ENCODE measurements at regions not wholly inside any gene's neighbourhood (a gene's known extent, or its start where the extent isn't known, plus 50 kb on each side); places are given as distances from the start of the nearest gene placed in this dataset.

DNA sequence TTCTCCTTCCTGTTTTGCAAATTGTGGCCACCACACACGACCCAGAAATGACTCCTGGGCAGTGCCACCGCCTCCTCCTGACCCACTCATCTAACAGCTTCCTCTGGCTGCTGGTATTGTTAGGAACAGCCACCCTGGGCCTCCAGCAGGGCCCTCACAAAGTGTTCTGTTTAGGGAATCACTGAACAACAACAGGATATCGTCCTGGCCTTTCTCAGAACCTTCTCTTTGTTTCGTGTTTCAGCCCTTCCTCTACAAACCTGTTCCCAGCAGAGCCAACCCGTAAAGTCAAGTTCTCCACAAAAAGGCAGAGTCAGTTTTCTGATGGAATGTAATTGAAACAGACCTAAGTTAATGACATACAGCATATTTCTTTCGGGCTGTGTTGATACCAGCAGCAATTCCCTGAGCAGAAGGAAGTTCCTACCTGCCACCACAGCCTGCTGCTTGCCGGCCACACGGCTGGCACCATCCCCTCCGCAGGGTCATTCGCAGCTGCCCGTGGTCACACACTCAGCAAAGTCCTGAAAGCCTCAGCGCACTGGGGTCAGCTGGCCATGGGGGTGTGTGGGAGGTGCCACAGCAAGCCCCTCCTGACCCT, 91.7 kb upstream of the PITRM1 start:
- no peak overlapping the region for H3K27ac Mint-ChIP-seq (ENCODE audit: unreplicated experiment)
- H3K4me1 Mint-ChIP-seq (ENCODE audit: unreplicated experiment) = peaks cover 4% of the 10 kb centered on the region
- H3K9me3 Mint-ChIP-seq (ENCODE audit: unreplicated experiment) = no peaks in the 10 kb centered on the region
- no peaks in the 10 kb centered on the region for H3K27me3 Mint-ChIP-seq (ENCODE audit: unreplicated experiment)
- no peak for DNase-seq (ENCODE audit: extremely low spot score, unreplicated experiment)
- TF ChIP-seq CTCF (IDR thresholded peaks at IDR 0.05) = no peak
- no peak overlapping the region for H3K4me3 Mint-ChIP-seq (ENCODE audit: unreplicated experiment)
- no peaks in the 10 kb centered on the region for H3K36me3 Mint-ChIP-seq (ENCODE audit: unreplicated experiment)

DNA sequence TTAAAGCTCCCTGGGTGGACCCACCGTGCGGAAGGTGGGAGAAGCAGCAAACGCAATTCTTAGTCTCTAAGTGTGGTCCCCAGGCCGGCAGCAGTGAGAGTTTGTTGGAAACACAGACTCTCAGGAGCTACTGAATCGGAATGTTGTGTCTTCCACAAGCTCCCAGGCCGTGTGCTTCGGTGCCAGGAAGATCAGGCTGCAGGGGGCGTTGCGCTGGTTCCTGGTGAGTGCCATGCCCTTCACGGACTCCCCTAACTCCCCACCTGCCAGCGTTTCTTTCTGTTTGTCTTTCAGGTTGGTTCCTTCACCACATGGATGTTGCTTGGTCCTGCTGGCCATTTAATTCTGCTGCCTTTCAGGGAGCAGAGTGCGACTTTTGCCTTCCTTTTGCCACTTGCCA, 91.2 kb upstream of the PITRM1 start:
- no peak for DNase-seq (ENCODE audit: extremely low spot score, unreplicated experiment)
- Mint-ChIP-seq H3K4me1 (ENCODE audit: unreplicated experiment) (peaks cover 4% of the 10 kb centered on the region), H3K9me3 (ENCODE audit: unreplicated experiment) (no peaks in the 10 kb centered on the region), H3K36me3 (ENCODE audit: unreplicated experiment) (no peaks in the 10 kb centered on the region), H3K27me3 (ENCODE audit: unreplicated experiment) (no peaks in the 10 kb centered on the region), H3K27ac (ENCODE audit: unreplicated experiment) (no peak overlapping the region), H3K4me3 (ENCODE audit: unreplicated experiment) (no peak overlapping the region)
- TF ChIP-seq CTCF (IDR thresholded peaks at IDR 0.05) = no peak

DNA sequence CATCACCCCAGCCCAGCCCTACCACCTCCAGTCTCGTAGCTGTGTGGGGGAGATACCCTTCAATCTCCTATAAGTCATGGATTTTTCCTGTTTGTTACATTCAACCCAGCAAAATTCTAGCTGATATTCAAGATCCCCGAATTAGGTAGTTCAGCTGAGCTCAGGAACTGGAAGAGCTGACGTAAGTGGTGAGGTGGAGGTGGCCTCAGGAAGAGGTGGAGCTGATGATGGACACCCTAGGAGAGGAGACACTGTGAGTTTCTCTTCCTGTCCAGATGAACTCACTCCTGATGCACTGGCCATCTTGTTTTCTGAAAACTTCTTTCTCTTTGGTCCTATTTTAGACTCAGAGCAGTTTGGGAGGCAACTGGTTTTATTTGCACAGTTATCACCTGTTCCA, 90.5 kb upstream of the PITRM1 start:
- H3K36me3 Mint-ChIP-seq (ENCODE audit: unreplicated experiment) = no peaks in the 10 kb centered on the region
- no peak overlapping the region for H3K27ac Mint-ChIP-seq (ENCODE audit: unreplicated experiment)
- no peak overlapping the region for H3K4me3 Mint-ChIP-seq (ENCODE audit: unreplicated experiment)
- no peaks in the 10 kb centered on the region for H3K9me3 Mint-ChIP-seq (ENCODE audit: unreplicated experiment)
- H3K27me3 Mint-ChIP-seq (ENCODE audit: unreplicated experiment) = no peaks in the 10 kb centered on the region
- H3K4me1 Mint-ChIP-seq (ENCODE audit: unreplicated experiment) = peaks cover 4% of the 10 kb centered on the region
- no peak for DNase-seq (ENCODE audit: extremely low spot score, unreplicated experiment)
- no peak for TF ChIP-seq CTCF (IDR thresholded peaks at IDR 0.05)

- H3K9me3 Mint-ChIP-seq (ENCODE audit: unreplicated experiment) = no peaks in the 10 kb centered on the region
- DNase-seq (ENCODE audit: extremely low spot score, unreplicated experiment) = no peak
- no peak overlapping the region for H3K4me3 Mint-ChIP-seq (ENCODE audit: unreplicated experiment)
- TF ChIP-seq CTCF (IDR thresholded peaks at IDR 0.05) = no peak
- H3K27me3 Mint-ChIP-seq (ENCODE audit: unreplicated experiment) = no peaks in the 10 kb centered on the region
- no peak overlapping the region for H3K27ac Mint-ChIP-seq (ENCODE audit: unreplicated experiment)
- H3K4me1 Mint-ChIP-seq (ENCODE audit: unreplicated experiment) = peaks cover 4% of the 10 kb centered on the region
- no peaks in the 10 kb centered on the region for H3K36me3 Mint-ChIP-seq (ENCODE audit: unreplicated experiment)
Observed at GRCh38 chr10:3261921-3262320, 89.3 kb upstream of the PITRM1 start.

DNA sequence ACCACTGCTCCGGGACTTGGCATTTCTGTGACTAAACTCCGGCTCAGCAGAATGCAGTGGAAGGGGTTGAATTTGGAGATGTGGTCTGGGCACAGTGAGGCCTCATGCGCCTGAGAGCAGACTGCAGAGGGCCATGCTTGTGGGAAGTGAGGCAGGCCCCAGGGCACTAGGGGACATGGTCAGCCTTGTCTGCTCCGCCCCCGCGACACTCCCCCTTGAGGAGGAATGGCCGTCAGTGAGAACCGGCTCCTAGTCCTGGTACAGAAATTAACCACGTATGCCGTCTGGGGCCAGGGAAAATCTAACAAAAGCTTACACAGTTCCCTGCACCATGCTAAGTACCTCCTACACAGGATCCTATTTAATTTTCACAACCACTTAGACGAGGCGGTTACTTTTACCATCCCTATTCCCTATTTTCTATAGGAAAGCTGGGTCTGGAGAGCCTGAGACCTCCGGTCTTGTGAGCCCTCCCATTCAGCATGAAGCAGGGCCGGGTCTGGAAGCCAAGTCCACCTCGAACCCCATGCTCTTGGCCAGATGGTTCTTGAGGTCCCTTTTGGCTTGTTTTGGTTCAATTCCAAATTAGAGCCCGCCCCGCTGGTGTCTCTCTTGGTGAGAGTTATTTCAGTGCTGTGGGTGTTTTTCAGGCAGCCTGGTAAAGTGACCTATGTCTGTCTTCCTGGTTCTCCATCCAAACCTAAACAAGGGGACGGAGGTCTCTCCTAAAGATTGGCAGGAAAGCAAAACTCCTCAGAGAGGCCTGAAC, 87.7 kb upstream of the PITRM1 start:
- H3K4me1 Mint-ChIP-seq (ENCODE audit: unreplicated experiment) = peaks cover 4% of the 10 kb centered on the region
- no peak overlapping the region for H3K27ac Mint-ChIP-seq (ENCODE audit: unreplicated experiment)

More for the DNA sequence above, 87.7 kb upstream of the PITRM1 start:
- H3K4me3 Mint-ChIP-seq (ENCODE audit: unreplicated experiment) = no peak overlapping the region
- no peaks in the 10 kb centered on the region for H3K9me3 Mint-ChIP-seq (ENCODE audit: unreplicated experiment)
- no peaks in the 10 kb centered on the region for H3K27me3 Mint-ChIP-seq (ENCODE audit: unreplicated experiment)
- DNase-seq (ENCODE audit: extremely low spot score, unreplicated experiment) = no peak
- TF ChIP-seq CTCF (IDR thresholded peaks at IDR 0.05) = no peak
- no peaks in the 10 kb centered on the region for H3K36me3 Mint-ChIP-seq (ENCODE audit: unreplicated experiment)

Measured in osteocyte (in vitro differentiated cells).